Body of pancreas (tissue), 4 donors: ENCODE measurements at regions not wholly inside any gene's neighbourhood (a gene's known extent, or its start where the extent isn't known, plus 50 kb on each side); places are given as distances from the start of the nearest gene placed in this dataset.
"Not testable (repeated sequence)": the region's sequence is repeated elsewhere in the genome, so short reads cannot be mapped to it uniquely, and the experiment has no call there.

Experiments used
- POLR2A ChIP-seq, 3 donors: fragments of 450-650 bp; IDR thresholded peaks; one replicate each; pipeline ENCODE4 v1.6.1; 2016; ENCODE audit warnings: antibody characterized with exemption in 3 of 3, mild to moderate bottlenecking in 2 of 3
- TF ChIP-seq, protein P1 (sequence below), 7 experiments: fragments of 450-650 bp in 4 of 7; fragments of 200-600 bp in 3 of 7; sonication (generic) in 3 of 7; IDR thresholded peaks; one replicate each; pipeline ENCODE4 v1.5.1; 2016 to 2019; ENCODE audit warnings: antibody characterized with exemption in 7 of 7

- not testable (repeated sequence) for TF ChIP-seq POLR2A (IDR thresholded peaks at IDR 0.05)
- TF ChIP-seq, protein P1, sequence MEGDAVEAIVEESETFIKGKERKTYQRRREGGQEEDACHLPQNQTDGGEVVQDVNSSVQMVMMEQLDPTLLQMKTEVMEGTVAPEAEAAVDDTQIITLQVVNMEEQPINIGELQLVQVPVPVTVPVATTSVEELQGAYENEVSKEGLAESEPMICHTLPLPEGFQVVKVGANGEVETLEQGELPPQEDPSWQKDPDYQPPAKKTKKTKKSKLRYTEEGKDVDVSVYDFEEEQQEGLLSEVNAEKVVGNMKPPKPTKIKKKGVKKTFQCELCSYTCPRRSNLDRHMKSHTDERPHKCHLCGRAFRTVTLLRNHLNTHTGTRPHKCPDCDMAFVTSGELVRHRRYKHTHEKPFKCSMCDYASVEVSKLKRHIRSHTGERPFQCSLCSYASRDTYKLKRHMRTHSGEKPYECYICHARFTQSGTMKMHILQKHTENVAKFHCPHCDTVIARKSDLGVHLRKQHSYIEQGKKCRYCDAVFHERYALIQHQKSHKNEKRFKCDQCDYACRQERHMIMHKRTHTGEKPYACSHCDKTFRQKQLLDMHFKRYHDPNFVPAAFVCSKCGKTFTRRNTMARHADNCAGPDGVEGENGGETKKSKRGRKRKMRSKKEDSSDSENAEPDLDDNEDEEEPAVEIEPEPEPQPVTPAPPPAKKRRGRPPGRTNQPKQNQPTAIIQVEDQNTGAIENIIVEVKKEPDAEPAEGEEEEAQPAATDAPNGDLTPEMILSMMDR (IDR thresholded peaks at IDR 0.05), result not testable (repeated sequence)
These were observed 1090.5 kb upstream of the EDIL3 start for GRCh38 chr5:85475151-85475550.
